Transverse colon (tissue), 4 donors: ENCODE measurements at regions not wholly inside any gene's neighbourhood (a gene's known extent, or its start where the extent isn't known, plus 50 kb on each side); places are given as distances from the start of the nearest gene placed in this dataset.

Experiments used
- CTCF ChIP-seq, 5 experiments: fragments of 200-600 bp in 3 of 5; fragments of 450-650 bp in 2 of 5; sonication (generic) in 3 of 5; IDR thresholded peaks; 1 replicate in 2 of 5; 2 replicates in 3 of 5; pipeline ENCODE4 v1.5.1; 2016 to 2017; ENCODE audit warnings: antibody characterized with exemption in 5 of 5, inconsistent platforms in 3 of 5, mild to moderate bottlenecking in 2 of 5, moderate library complexity in 1 of 5
- POLR2A ChIP-seq: fragments of 450-650 bp; IDR thresholded peaks from one replicate; pipeline ENCODE4 v1.6.1; 2016; ENCODE audit warnings: antibody characterized with exemption, mild to moderate bottlenecking, moderate library complexity
- POLR2AphosphoS5 ChIP-seq, 3 donors: sonication (generic); formaldehyde crosslinking; IDR thresholded peaks; one replicate each; pipeline ENCODE4 v1.6.1; 2016; ENCODE audit warnings: antibody characterized with exemption in 3 of 3

- TF ChIP-seq CTCF (IDR thresholded peaks at IDR 0.05) (no peak), POLR2A (no peak), POLR2AphosphoS5 (IDR thresholded peaks at IDR 0.05) (no peak)
These were observed 1365.7 kb upstream of the SLC10A2 start for GRCh38 chr13:104431895-104432294.
